GM18861 (cell line): ENCODE measurements at regions not wholly inside any gene's neighbourhood (a gene's known extent, or its start where the extent isn't known, plus 50 kb on each side); places are given as distances from the start of the nearest gene placed in this dataset.

ENCODE experiments used
- ATAC-seq: cut with Tn5 transposase; IDR thresholded peaks from one replicate; pipeline ENCODE4 v1.9.1; 2021; ENCODE audit not compliant: unreplicated experiment

DNA sequence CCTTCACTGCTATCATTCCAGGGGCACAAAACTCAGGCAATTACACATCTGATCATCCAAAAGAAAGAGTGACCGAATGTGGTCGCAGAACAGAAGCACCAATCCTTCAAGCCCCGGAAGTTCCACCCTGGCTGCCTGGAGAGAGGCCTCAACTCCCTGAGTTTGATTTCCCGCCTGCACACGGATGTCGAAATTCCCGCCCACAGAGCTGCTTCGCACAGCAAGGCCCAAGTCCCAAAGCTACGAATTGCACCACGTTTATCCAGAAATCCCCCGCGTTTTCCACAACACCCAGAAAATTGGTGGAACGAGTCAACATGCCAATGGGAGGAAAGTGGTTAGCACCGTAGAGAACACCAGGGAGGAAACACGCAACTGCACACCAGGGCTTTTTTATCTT is 445.4 kb downstream of the EIPR1 start:
- ATAC-seq: no peak

DNA sequence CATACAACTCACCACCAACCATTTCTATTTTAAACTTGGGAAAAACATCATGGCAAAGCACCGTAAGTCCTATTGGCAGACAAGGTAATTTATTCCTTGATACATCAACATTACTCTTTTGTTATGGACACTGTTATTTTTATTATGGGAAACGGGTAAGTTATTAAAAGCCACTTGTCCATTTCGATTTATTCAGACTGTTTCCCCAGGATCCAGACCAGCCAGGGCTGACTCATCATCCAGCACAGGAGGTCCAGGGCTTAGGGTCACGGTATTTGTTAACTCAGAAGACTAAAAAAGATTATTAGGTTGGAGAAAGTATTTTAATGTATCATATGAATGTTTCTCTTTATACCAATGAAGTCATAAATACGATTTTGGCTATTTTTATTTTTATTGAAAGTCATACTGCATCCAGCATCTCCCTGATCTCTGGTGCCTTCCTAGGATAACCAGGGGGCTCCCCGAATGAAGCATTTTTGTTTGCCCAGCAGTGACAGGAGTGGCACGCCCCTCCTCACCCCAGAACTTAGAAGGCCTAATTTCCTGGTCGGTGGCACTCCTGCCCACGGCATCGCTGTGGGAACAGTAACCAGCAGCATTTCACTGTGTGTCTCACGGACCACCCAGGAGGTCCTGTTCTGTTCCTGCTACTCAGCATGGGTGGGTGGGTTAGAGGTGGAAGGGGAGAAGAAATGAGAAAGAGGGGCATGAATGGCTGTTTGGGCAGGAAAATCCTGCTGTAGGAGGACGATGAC is 446.1 kb downstream of the EIPR1 start:
- no peak for ATAC-seq

DNA sequence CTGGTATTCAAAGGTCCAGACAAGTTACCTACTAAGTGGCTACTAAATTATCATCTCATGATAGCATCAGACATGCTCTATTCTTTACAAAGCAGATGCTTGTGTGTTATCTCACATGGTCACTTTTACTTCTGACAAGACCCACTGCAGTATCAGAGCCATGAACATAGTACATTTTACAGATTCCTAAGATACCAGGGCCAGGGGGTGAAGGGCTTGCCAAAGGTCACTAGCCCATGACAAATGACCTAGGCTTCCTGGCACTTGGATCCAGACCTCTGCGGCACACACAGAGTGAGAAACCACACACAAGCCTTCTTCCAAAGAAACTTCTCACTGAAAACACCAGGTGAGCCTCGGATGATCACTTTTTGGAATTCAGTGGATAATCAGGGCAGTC is 446.8 kb downstream of the EIPR1 start:
- no peak for ATAC-seq

DNA sequence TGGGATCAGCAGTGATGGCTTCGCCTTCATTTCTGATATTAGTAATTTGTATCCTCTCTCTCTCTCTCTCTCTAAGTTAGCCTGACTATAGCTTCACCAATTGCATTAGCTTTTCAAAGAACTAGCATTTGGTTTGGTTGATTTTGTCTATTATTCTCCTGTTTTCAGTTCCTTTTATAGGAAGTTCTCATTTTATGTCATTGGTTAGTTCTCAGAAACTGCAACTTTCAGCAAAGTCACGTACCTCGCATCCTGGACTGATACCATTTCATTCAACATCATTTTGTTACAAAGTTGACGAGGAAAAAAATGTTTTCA is 450.8 kb downstream of the EIPR1 start:
- ATAC-seq: peak; percentile 38

DNA sequence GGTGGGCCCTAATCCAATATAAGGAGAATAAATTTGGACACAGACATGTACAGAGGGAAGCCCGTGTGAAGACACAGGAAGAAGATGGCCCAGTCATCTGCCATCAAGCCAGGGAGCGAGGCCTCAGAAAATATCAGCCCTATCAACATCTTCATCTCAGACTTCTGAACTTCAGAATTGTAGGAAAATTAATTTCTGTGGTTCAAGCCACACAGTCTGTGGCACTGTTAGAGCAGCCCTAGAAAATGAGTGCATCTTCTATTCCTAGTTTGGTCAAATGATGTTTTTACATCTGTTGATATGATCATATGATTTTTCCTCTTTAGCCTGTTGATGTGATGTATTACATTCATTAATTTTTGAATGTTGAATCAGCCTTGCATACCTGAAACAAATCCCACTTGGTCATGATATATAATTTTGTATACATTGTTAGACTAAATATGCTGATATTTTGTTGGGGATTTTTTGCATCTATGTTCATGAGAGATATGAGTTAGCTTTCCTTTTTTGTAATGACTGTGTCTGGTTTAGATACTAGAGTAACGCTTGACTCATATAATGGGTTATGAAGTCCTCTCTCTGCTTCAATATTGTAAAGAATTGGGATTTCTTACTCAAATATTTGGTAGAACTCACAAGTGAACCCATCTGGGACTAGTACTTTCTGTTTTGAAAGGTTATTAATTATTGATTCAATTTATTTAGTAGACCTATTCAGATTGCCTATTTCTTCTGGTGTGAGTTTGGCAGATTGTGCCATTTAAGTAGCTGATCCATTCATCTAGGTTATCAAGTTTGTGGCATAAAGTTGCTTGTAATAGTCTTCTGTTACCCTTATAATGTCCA is 451.4 kb downstream of the EIPR1 start:
- peak; percentile 76 for ATAC-seq

DNA sequence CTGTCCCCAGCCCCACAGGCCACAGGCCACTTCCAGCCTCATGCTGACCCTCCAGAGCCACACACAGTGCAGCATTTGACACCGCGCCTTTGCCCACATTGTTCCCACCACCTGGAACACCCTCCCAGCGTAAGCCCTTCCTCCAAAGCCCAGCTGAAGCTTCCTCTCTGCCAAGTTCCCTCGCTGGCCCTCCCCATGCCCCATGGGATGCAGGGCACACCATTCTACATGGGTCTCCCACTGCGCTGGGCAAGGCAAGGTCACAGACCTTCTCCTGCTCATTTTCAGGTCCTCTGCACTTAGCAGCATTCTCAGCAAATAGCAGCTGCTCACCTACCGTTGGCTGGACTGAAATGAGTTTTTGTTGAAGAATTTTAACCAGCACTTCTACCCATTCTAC is 455.5 kb downstream of the EIPR1 start:
- no peak for ATAC-seq

DNA sequence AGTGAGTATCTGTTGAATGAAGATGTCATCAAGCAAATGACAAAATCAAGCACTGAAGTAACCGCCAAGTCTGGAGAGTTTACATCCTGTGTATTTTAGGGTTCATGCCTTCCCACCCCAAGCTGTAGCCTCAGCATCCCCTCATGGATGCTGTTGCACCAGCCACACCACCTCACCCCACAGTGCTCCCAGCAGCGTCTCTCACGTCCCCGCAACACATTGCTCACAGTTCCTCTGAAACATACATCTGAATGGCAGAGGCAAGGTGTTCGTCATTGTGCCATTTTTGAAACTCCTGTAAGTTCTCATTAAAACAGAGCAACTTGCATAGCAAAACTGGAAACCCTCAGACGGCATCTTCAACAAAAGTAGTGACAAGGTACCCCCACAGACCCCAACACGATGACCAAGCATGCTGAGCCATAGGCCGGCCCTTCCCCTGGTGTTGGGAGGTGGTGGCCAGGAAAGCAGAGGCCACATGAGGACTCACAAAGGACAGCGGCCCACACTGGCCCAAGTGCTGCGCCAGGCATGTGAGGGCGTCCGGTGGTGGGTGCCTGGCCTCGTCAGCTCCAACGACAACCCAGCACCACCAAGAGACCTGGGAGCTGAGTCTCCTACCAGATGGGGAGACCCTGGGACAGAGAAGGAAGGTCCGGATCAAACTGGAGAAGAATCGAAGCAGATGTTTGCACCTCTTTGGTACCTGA is 456.5 kb downstream of the EIPR1 start:
- ATAC-seq: no peak

DNA sequence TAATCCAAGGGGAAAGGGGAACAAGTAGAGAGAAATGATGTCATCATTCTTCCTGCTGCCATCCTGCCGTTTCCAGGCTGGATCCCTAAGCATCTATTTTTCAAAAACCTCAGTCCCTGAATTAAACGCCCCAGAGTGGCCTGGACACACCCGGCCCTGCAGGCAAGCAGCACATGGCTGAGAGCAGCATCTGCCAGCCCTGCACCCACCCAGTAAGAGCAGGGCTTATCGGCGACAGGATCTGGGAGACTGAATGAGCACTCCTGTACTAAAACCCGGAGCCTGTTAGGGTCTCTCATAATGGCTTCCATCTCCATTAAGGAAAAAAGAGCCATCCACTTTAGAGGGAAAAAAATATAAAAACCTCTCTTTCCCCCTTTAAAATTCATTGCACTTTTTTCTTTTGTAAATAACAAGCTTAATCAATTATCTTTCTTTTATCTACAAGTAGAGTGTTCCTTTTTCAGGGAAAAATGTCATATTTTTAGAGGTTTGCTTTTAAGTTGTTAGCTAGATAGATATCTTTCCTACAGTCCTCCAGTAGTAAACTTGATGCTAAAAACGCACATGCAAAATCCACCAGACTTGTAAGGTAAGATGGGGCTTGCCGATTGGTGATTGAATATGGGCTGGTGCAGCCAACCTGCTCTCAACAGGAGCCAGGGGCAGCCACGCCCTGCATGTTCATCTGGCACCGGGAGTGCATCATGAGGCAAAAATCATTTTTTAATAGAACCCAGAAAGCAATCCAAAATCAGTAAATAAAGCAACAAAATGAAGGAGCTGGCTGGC is 457.8 kb downstream of the EIPR1 start:
- ATAC-seq: no peak

DNA sequence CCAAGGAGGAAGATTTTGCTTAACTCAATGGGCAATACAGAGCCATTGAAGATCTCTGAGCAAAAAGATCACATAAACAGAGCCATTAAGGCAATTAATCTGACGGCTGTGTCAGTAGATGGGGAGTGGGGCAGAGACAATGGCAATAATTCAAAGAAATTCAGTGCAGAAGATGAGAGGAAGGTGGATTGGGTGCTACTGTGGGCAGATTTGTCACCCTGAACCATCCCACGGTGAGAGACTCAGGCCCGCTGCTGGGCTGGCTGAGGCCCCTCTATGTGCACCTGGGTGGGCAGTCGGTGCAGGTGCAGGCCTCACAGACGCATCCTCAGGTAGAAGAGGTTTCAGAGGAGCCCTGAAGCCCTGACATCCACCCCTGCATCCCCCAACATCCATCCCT is 458.6 kb downstream of the EIPR1 start:
- no peak for ATAC-seq

DNA sequence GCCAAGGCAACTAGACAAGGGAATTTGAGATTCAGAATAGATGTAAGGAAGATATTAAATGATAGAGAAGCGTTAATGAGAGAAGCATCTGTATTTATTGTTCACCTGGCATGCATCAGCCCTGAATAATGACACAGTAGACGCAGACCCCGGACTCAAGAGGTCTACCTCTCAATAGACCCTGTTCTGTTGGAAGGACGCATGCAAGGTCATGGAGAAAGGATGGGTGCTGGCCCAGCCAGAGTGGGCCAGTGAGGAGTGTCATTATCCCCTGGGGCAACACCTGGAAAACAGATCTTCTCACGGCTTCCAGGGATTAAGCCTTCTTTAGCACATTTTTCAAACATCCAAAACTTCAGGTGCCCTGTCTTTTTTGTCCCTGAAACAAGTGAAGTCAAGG is 461.0 kb downstream of the EIPR1 start:
- ATAC-seq: no peak

DNA sequence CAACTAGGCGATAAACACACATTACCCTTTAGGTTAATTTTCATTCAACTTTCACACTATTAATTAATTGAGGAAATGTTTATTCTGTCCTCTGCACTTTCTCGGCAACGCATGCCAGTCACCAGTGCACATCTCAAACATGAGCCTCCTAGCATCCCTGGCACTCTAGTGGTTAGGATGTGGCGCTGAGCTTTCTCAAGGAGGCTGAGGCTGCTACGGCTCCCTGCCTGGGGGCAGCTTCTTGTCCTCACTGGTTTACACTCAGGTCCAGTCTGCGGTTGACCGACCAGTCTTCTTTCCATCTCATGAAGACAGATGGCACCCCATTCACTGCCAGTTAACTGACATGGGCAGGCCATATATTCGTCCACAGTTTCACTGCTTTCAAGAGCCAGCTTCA is 463.4 kb downstream of the EIPR1 start:
- ATAC-seq: no peak

DNA sequence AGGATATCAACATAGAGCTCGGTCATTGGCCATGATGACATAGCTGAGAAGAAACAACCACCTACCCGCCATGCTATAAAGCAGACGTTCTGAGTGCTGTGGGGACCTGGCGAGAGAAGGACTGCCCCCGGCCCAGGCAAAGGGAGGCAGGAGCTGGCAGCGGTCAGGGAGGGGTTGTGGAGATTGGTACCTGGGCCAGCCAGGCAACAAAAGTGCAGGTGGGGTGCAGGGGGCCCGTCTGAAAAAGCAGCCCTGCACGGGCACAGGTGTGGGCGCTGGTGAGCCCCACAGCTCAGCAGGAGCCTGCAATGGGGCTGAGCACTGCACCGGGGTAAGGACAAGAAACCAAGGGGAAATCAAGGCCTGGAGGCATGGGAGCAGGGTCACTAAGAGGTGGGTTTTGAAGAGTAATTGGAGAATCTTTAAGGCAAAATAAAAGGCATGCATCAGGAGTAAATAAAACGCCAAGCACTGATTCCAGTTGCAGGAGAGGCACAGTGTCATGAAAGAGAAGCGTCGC is 464.0 kb downstream of the EIPR1 start:
- no peak for ATAC-seq

DNA sequence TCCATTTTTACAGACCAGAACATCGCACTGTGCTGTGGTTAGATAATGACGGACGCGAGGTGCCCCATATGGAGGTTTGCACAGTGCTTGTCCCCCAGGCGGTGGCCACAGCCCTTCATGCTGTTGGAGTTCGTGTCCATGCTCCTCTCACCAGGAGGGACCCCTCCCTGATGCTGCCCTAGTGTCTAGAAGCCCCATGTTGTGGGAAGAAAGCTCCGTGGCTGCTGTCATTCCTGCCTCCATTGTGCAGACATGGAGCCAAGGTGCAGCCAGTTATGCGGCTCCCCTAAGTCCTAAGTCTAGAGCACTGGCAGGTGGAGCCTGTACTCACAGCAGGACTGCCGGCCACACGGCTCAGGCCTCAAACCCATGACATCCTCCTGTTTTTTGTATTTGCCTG is 464.9 kb downstream of the EIPR1 start:
- no peak for ATAC-seq

DNA sequence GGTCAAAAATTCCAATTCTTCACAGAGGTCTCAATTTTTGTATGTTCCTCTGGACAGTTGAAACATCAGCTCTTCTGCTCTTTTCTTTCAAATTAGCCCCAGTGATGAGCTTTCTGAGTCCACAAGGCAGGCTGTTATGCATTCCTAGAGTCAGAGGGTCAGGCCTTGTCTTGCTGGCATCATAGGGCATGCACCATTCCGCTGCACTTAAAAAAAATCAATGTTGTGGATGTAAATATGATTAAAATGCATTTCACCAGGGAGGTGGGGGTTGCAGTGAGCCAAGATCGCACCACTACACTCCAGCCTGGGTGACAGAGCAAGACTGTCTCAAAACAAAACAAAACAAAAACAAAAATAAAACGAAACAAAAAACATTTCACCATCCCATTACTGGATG is 465.3 kb downstream of the EIPR1 start:
- ATAC-seq: no peak

DNA sequence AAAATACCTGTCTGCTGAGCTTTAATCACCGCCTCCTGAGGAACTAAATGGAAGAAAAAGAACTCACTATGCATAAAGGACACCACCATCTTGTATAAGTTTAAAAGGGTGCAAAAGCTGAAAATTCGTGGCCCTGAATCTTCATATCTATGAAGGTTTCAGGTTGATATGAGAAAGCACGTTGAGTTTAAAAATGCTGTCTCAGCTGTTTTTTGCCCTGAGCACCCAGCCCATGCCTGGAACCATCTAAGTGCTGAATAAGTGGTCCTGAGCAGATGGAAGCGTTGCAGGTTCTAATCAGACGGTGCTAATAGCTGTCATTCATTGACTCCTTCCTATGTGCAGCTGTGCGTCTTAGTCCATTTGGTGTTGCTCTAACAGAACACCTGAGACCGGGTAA is 467.4 kb downstream of the EIPR1 start:
- no peak for ATAC-seq

DNA sequence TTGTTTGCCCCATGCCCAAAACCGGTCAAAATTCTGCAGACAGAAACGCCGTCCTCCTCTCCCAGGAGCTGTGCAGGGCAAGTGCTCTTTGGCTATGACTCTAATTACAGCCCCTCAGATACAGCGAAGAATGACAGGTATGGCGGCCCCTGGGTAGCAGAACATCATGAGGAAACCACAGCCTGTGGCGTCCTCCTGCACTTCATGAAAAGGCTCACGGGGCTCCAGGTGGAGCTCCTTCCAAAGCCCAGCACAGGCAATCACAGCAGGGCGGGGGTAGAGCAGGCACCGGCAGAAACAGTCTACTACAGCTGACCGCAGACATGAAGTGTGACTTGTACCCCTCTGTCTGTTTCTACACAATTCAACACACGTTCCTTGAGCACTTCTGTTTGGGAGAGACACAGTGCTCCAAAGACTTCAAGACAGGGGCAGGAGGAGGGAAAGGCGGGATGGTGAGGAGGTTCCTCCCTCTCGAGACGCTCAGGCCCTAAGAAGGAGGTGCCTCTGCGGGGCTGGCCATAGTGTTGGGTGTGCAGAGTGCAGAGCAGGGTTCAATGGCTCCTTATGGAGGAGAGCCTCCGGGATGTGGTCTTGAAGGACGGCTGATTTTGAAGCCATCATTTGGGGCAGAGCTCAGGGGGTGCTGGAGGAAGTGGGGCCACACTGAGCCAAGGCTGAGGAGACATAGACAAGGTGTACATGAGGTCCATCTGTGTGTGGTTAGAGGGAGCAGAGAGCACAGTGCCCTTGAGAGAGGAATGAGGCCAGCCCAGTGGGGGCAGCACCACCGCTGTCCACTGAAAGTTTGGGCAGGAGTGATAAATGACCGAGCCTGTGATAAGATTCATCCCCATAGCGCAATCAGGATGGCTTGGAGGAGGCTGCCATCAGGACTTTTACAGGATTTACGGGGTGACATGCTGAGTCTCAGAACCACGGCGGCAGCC is 468.3 kb downstream of the EIPR1 start:
- ATAC-seq: no peak

DNA sequence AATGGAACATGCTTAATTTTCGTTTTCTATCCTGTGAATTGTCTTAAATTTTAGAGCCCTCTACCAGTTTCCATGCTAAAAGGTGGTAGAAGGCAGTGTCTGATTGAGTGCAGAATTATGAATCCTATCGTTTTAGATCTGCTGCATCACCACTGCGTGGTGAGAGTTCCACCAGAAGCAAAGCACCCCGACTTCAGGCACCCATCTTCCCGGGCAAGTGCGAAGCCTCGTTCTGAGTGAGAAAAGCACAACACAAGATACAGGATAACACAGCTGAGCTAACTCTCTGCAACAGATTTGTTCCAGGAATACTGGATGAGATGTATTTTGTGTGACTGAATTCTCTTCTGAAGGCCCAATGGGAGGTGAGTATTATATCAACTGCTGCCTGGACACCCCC is 471.5 kb downstream of the EIPR1 start:
- no peak for ATAC-seq

DNA sequence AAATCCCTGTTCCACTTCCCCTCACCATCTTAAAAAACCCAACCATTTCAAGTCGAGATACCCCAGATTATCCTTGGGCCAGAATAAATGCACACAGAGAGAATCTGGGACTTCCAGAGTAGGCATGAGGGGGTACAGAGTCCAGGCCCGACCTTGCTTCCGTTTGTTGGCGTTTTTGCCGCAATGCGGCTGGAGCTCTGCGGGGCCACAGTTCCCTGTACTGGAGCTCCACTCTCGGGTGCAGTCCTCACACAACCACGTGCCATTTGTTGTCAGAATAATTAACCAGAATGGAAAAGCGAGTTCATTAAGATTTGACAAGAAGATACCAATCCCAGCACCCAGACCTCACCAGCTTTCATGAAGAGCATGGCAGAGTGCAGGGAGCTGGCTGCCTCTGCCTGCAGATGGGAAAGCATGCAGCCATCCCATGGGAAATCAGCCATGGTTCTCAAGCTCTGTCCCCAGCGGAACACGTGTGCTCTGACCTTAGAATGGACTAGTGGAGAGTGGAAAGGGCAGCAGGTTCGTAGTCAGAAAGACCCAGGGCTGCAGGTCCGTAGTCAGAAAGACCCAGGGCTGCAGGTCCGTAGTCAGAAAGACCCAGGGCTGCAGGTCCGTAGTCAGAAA is 472.8 kb downstream of the EIPR1 start:
- ATAC-seq: no peak

DNA sequence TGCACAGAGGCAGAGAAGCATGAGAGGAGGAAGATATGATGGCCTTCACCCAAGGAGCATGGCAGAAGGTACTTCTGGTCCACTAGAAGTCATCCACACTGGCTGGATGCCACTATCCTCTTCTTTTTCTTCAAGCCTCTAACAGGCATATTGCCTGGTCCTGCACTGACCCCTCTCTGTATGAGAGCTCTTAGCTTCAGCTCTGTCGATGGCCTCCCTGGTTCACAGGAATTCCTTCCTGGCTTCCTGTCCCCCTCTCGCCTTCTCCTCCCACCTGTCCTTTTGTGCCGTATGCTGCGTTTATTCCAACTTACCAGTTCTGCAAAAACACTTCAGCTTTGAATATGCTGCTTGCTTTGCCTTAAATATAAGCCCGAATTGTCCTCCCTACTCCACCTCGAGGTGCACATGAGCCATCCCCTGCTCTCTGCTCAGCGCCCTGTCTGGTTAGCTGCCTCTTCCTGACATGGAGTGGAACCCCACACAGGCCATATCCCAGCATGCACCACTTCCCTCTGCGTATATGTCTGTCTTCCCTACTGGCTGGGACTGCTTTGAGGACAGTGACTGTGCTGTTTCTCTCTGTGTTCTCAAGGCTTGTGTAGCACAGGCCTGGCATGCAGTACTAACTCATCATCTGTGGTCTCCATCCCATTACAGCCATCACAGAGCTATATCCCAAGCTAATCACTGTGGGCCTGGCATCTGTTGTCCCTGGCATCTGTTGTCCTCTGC is 474.9 kb downstream of the EIPR1 start:
- ATAC-seq: no peak
